ENCODE measurements at regions not wholly inside any gene's neighbourhood (a gene's known extent, or its start where the extent isn't known, plus 50 kb on each side); places are given as distances from the start of the nearest gene placed in this dataset.
"Not testable (repeated sequence)": the region's sequence is repeated elsewhere in the genome, so short reads cannot be mapped to it uniquely, and the experiment has no call there.

DNA sequence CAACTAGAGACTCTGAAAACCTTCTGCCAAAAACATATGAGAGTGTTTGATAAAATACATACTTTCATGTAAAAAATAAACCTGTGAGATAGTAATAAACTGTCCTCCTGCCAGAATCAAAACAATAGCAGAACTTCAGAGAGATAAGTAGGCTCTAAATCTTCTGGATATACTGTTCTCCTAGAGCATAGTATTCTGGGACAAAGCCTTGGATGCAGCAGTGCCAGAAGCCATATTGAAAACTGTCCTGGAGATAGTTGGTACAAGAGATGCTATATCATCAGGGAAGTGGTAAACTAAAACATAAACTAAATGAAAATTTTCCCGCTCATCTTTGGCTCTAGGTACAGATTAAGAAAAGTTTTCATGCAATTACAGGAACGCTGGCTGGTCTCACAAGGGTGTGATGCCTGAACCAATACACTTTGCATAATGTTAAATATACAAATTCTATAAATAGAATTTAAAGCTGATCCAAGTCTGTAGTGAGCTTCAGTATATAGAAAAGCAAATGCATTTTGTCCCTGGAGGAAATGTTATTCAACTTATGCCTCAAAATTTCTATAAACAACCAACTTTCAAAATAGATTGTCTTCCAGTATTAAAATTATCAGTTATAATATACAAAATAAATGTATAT lies 355.6 kb downstream of the ADAMTS20 start:
- Histone ChIP-seq H3K27ac (no peak overlapping the region), H3K9me3 (no peaks in the 10 kb centered on the region), H3K4me3 (no peak overlapping the region), H3K36me3 (no peaks in the 10 kb centered on the region), H3K27me3 (no peaks in the 10 kb centered on the region), H3K4me1 (no peaks in the 10 kb centered on the region)
- WGBS, 2 donors = 77 to 78% methylated on average over 2 of the region's 2 CpGs
- TF ChIP-seq, protein P1, sequence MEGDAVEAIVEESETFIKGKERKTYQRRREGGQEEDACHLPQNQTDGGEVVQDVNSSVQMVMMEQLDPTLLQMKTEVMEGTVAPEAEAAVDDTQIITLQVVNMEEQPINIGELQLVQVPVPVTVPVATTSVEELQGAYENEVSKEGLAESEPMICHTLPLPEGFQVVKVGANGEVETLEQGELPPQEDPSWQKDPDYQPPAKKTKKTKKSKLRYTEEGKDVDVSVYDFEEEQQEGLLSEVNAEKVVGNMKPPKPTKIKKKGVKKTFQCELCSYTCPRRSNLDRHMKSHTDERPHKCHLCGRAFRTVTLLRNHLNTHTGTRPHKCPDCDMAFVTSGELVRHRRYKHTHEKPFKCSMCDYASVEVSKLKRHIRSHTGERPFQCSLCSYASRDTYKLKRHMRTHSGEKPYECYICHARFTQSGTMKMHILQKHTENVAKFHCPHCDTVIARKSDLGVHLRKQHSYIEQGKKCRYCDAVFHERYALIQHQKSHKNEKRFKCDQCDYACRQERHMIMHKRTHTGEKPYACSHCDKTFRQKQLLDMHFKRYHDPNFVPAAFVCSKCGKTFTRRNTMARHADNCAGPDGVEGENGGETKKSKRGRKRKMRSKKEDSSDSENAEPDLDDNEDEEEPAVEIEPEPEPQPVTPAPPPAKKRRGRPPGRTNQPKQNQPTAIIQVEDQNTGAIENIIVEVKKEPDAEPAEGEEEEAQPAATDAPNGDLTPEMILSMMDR (IDR thresholded peaks at IDR 0.05) = no peak
- TF ChIP-seq EP300 (IDR thresholded peaks at IDR 0.05) (no peak), POLR2A (IDR thresholded peaks at IDR 0.05) (no peak)
- no peak for DNase-seq (ENCODE audit: low spot score in 2 of 2)

DNA sequence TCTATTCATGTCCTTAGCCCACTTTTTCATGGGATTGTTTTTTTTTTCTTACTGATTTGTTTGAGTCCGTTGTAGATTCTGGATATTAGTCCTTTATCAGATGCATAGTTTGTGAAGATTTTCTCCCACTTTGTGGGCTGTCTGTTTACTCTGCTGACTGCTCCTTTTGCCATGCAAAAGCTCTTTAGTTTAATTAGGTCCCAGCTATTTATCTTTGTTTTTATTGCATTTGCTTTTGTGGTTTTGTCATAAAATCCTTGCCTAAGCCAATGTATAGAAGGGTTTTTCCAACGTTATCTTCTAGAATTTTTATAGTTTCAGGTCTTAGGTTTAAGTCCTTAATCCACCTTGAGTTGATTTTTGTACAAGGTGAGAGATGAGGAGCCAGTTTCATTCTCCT lies 358.9 kb downstream of the ADAMTS20 start:
- H3K27me3 ChIP-seq; H3K4me3 ChIP-seq; H3K4me1 ChIP-seq; H3K9me3 ChIP-seq; H3K27ac ChIP-seq; DNase-seq (ENCODE audit: low spot score in 2 of 2); H3K36me3 ChIP-seq: not testable (repeated sequence)
- 64 to 70% methylated on average over 2 of the region's 2 CpGs for WGBS, 2 donors

DNA sequence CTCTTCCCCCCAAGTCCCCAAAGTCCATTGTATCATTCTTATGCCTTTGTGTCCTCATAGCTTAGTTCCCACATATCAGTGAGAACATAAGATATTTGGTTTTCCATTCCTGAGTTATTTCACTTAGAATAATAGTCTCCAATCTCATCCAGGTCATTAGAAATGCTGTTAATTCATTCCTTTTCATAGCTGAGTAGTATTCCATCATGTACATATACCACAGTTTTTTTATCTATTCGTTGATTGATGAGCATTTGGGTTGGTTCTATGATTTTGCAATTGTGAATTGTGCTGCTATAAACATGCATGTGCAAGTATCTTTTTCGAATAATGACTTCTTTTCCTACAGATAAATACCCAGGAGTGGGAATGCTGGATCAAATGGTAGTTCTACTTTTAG lies 359.6 kb downstream of the ADAMTS20 start:
- H3K4me3 ChIP-seq; DNase-seq (ENCODE audit: low spot score in 2 of 2); H3K36me3 ChIP-seq; H3K9me3 ChIP-seq; H3K27me3 ChIP-seq; H3K27ac ChIP-seq; H3K4me1 ChIP-seq: not testable (repeated sequence)
- WGBS, 2 donors = 90 to 94% methylated on average over 2 of the region's 2 CpGs

DNA sequence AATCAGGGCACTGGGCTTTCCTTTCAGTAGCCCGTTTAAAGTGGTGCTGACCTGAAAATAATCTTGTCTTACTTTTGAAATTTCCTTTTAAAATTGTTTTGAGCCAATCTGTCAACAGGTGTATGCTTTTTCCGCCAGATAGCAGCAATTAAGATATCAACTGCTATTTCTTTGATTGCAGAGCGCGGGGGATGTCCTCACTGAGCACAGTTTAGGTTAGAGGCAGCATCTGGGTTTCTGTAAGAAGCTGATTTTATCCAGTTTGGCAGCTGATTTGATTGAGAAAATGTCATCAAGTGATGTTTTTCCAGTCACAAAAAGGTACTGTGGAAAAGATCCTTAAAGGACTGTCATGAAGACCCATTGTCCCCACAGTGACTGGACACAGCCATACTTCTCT lies 371.8 kb downstream of the ADAMTS20 start:
- Histone ChIP-seq H3K4me3 (no peak overlapping the region), H3K9me3 (peaks cover 0 to 3% (median 0%) of the 10 kb centered on the region in 4 donors), H3K27ac (no peak overlapping the region), H3K4me1 (no peaks in the 10 kb centered on the region), H3K27me3 (no peaks in the 10 kb centered on the region), H3K36me3 (no peaks in the 10 kb centered on the region)
- WGBS, 2 donors = 85% methylated on average over 4 of the region's 4 CpGs
- no peak for DNase-seq (ENCODE audit: low spot score in 2 of 2)
- TF ChIP-seq POLR2A (IDR thresholded peaks at IDR 0.05) (no peak), EP300 (IDR thresholded peaks at IDR 0.05) (no peak)
- TF ChIP-seq, protein P1 (IDR thresholded peaks at IDR 0.05) = no peak

DNA sequence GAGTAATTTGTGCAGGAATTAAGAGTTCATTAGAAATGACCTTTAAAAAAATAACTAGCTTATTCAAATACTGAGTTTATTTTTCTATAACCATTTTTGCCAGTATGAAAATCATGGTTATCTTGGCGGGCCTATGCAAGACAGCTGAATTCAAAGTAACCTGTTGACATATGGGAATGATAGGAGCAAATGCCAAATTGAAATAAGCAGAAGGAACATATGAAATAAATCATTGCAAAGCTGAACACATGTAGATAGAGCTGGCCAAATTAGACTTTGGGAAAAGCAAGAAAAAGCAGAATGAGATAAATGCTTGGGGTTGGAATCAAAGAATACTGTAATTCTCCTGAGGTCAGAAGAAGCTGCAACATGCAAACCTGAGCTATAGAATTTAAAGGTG lies 372.5 kb downstream of the ADAMTS20 start:
- DNase-seq (ENCODE audit: low spot score in 2 of 2) = no peak
- TF ChIP-seq POLR2A (IDR thresholded peaks at IDR 0.05) (no peak), EP300 (IDR thresholded peaks at IDR 0.05) (no peak)
- TF ChIP-seq, protein P1 (IDR thresholded peaks at IDR 0.05) = no peak
- 57 to 59% methylated on average over 1 of the region's 1 CpG for WGBS, 2 donors
- Histone ChIP-seq H3K27me3 (no peaks in the 10 kb centered on the region), H3K4me1 (no peaks in the 10 kb centered on the region), H3K9me3 (peaks cover 0 to 3% (median 0%) of the 10 kb centered on the region in 4 donors), H3K36me3 (no peaks in the 10 kb centered on the region), H3K4me3 (no peak overlapping the region), H3K27ac (no peak overlapping the region)

DNA sequence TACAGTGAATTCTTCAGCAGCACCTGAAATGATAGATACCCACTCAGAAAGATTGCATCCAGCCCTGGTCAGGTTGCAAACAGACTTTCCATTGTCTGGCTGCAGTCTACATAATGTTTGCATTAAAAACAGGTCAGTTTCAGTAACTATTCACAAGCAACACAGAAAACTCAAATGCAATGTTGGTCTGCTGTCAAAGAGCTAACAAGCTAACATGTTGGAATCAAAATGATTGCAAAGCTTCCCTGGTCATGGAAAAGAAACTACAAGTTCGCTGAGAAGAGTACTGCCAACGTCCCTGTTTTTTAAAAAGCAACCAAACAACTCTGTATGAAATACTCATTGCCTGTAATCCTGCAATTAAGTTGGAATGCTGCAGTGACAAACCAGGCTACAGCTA lies 374.7 kb downstream of the ADAMTS20 start:
- no peaks in the 10 kb centered on the region for H3K36me3 ChIP-seq
- no peak for DNase-seq (ENCODE audit: low spot score in 2 of 2)
- no peaks in the 10 kb centered on the region for H3K4me1 ChIP-seq
- H3K27me3 ChIP-seq = no peaks in the 10 kb centered on the region
- H3K4me3 ChIP-seq = no peak overlapping the region
- no peak overlapping the region for H3K27ac ChIP-seq
- TF ChIP-seq, protein P1 (IDR thresholded peaks at IDR 0.05) = no peak
- TF ChIP-seq EP300 (IDR thresholded peaks at IDR 0.05) (no peak), POLR2A (IDR thresholded peaks at IDR 0.05) (no peak)
- WGBS, 2 donors = 58 to 60% methylated on average over 2 of the region's 2 CpGs
- H3K9me3 ChIP-seq = peaks cover 0 to 3% (median 0%) of the 10 kb centered on the region in 4 donors

Data from tibial nerve (tissue), 4 donors.